ENCODE measurements at regions not wholly inside any gene's neighbourhood (a gene's known extent, or its start where the extent isn't known, plus 50 kb on each side); places are given as distances from the start of the nearest gene placed in this dataset.

DNA sequence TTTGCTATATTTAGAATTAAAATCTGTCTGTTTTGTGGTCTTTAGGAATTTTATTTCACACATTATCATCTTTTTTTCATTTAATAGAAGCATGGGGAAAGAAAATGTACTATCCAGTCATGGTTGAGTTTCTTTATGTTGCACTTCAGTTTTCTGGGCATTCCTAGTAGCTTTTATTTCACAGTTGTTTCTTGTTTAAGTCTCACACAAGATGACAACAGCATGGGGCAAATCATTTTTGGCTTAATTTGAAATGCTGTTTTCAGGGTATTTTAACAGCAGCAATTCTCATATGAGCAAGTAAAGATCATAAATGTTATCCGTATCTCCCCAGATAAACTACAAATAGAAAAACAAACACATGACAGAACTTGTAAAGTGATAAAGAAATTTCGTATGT is 1600.2 kb downstream of the PCDH9 start:
- Histone ChIP-seq H3K27me3 (replicated peaks; ENCODE audit: control insufficient read depth, insufficient read depth, low read length, poor library complexity, severe bottlenecking) (no peaks in the 10 kb centered on the region), H3K36me3 (ENCODE audit: control insufficient read depth, insufficient read depth, low read length) (no peaks in the 10 kb centered on the region), H3K9me3 (ENCODE audit: control insufficient read depth, low read length) (no peaks in the 10 kb centered on the region), H3K4me3 (ENCODE audit: insufficient read depth, low read depth, low read length, poor library complexity, severe bottlenecking) (no peak overlapping the region), H3K4me1 (ENCODE audit: control insufficient read depth, insufficient read depth, low read length, poor library complexity, severe bottlenecking) (no peaks in the 10 kb centered on the region), H3K27ac (ENCODE audit: insufficient read depth, low read length, poor library complexity, severe bottlenecking) (no peak overlapping the region)
- no peak for DNase-seq

DNA sequence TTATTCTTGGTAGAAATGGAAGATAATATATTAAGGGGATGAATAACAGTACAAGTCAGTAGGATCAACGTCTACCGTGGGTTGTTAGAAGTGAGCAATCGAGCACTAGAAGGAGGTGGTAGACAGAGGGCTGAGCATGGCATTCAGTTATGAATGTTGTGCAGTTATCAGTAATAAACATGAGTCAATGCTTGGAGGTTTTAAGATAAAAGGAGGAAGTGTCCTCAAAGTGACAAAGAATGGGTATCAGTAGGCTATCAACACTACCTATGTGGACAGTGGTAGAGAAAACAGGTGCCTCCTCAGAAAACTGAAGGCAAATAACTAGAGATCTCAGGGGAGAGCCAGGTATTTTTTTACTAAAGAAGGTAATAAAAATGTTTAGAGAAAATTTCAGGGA is 1607.0 kb downstream of the PCDH9 start:
- Histone ChIP-seq H3K4me3 (ENCODE audit: insufficient read depth, low read depth, low read length, poor library complexity, severe bottlenecking) (no peak overlapping the region), H3K27ac (ENCODE audit: insufficient read depth, low read length, poor library complexity, severe bottlenecking) (no peak overlapping the region), H3K27me3 (replicated peaks; ENCODE audit: control insufficient read depth, insufficient read depth, low read length, poor library complexity, severe bottlenecking) (no peaks in the 10 kb centered on the region), H3K9me3 (ENCODE audit: control insufficient read depth, low read length) (no peaks in the 10 kb centered on the region), H3K4me1 (ENCODE audit: control insufficient read depth, insufficient read depth, low read length, poor library complexity, severe bottlenecking) (no peaks in the 10 kb centered on the region), H3K36me3 (ENCODE audit: control insufficient read depth, insufficient read depth, low read length) (no peaks in the 10 kb centered on the region)
- no peak for DNase-seq

DNA sequence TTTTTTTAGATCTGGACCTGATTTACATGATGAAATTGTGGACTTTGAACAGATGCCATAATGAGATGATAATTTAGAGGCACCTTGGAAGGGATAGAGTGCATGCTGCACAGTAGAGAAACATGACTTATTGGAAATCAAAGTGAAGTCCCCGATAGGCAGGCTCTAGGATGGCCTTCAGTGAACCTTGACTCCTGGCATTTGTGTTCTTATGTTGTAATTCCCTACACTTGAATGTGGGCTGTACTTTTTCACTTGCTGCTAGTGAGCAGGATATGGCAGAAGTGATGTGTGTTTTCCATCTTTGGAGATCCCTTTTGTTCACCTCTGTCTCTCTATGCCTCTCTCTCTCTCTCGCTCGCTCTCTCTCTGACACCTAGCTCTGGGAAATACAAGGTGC is 1614.6 kb downstream of the PCDH9 start:
- Histone ChIP-seq H3K4me3 (ENCODE audit: insufficient read depth, low read depth, low read length, poor library complexity, severe bottlenecking) (no peak overlapping the region), H3K4me1 (ENCODE audit: control insufficient read depth, insufficient read depth, low read length, poor library complexity, severe bottlenecking) (no peaks in the 10 kb centered on the region)

GRCh38 chr13:65613004-65613403 is 1617.1 kb downstream of the PCDH9 start:
- Histone ChIP-seq H3K4me3 (ENCODE audit: insufficient read depth, low read depth, low read length, poor library complexity, severe bottlenecking) (no peak overlapping the region), H3K27ac (ENCODE audit: insufficient read depth, low read length, poor library complexity, severe bottlenecking) (no peak overlapping the region), H3K27me3 (replicated peaks; ENCODE audit: control insufficient read depth, insufficient read depth, low read length, poor library complexity, severe bottlenecking) (no peaks in the 10 kb centered on the region), H3K36me3 (ENCODE audit: control insufficient read depth, insufficient read depth, low read length) (no peaks in the 10 kb centered on the region), H3K4me1 (ENCODE audit: control insufficient read depth, insufficient read depth, low read length, poor library complexity, severe bottlenecking) (no peaks in the 10 kb centered on the region), H3K9me3 (ENCODE audit: control insufficient read depth, low read length) (no peaks in the 10 kb centered on the region)
- no peak for DNase-seq

More for the DNA sequence above, 1614.6 kb downstream of the PCDH9 start:
- DNase-seq, result no peak
- H3K27me3 ChIP-seq (replicated peaks; ENCODE audit: control insufficient read depth, insufficient read depth, low read length, poor library complexity, severe bottlenecking), result no peaks in the 10 kb centered on the region
- no peaks in the 10 kb centered on the region for H3K36me3 ChIP-seq (ENCODE audit: control insufficient read depth, insufficient read depth, low read length)
- no peaks in the 10 kb centered on the region for H3K9me3 ChIP-seq (ENCODE audit: control insufficient read depth, low read length)
- no peak overlapping the region for H3K27ac ChIP-seq (ENCODE audit: insufficient read depth, low read length, poor library complexity, severe bottlenecking)

GRCh38 chr13:65609350-65609749 is 1620.8 kb downstream of the PCDH9 start:
- Histone ChIP-seq H3K4me1 (ENCODE audit: control insufficient read depth, insufficient read depth, low read length, poor library complexity, severe bottlenecking) (no peaks in the 10 kb centered on the region), H3K9me3 (ENCODE audit: control insufficient read depth, low read length) (no peaks in the 10 kb centered on the region), H3K36me3 (ENCODE audit: control insufficient read depth, insufficient read depth, low read length) (no peaks in the 10 kb centered on the region), H3K27me3 (replicated peaks; ENCODE audit: control insufficient read depth, insufficient read depth, low read length, poor library complexity, severe bottlenecking) (no peaks in the 10 kb centered on the region), H3K27ac (ENCODE audit: insufficient read depth, low read length, poor library complexity, severe bottlenecking) (no peak overlapping the region), H3K4me3 (ENCODE audit: insufficient read depth, low read depth, low read length, poor library complexity, severe bottlenecking) (no peak overlapping the region)
- no peak for DNase-seq

- Histone ChIP-seq H3K4me1 (ENCODE audit: control insufficient read depth, insufficient read depth, low read length, poor library complexity, severe bottlenecking) (no peaks in the 10 kb centered on the region), H3K27me3 (replicated peaks; ENCODE audit: control insufficient read depth, insufficient read depth, low read length, poor library complexity, severe bottlenecking) (no peaks in the 10 kb centered on the region), H3K9me3 (ENCODE audit: control insufficient read depth, low read length) (no peaks in the 10 kb centered on the region), H3K4me3 (ENCODE audit: insufficient read depth, low read depth, low read length, poor library complexity, severe bottlenecking) (no peak overlapping the region), H3K27ac (ENCODE audit: insufficient read depth, low read length, poor library complexity, severe bottlenecking) (no peak overlapping the region), H3K36me3 (ENCODE audit: control insufficient read depth, insufficient read depth, low read length) (no peaks in the 10 kb centered on the region)
- DNase-seq, result no peak
Observed at GRCh38 chr13:65606622-65607021, 1623.5 kb downstream of the PCDH9 start.

DNA sequence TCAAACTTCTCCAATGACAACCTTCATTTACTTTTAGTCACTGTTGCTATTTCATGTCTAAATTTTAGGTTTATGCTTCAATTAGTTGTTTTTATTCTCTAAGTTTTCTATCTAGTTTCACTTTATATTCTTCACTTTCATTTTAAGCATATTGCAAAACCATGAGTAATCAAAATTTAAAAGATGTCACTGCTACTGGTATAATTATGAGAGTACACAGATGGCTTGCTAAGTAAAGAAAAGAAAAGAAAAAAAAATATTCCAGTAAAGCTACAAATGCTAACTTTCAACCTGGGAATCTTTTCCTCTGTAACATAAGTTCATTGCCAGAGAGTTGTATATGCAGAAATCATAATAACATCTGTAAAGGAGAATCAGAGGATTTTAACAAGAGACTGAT is 1624.7 kb downstream of the PCDH9 start:
- Histone ChIP-seq H3K27me3 (replicated peaks; ENCODE audit: control insufficient read depth, insufficient read depth, low read length, poor library complexity, severe bottlenecking) (no peaks in the 10 kb centered on the region), H3K9me3 (ENCODE audit: control insufficient read depth, low read length) (no peaks in the 10 kb centered on the region), H3K4me3 (ENCODE audit: insufficient read depth, low read depth, low read length, poor library complexity, severe bottlenecking) (no peak overlapping the region), H3K36me3 (ENCODE audit: control insufficient read depth, insufficient read depth, low read length) (no peaks in the 10 kb centered on the region), H3K27ac (ENCODE audit: insufficient read depth, low read length, poor library complexity, severe bottlenecking) (no peak overlapping the region), H3K4me1 (ENCODE audit: control insufficient read depth, insufficient read depth, low read length, poor library complexity, severe bottlenecking) (no peaks in the 10 kb centered on the region)
- no peak for DNase-seq

- no peaks in the 10 kb centered on the region for H3K4me1 ChIP-seq (ENCODE audit: control insufficient read depth, insufficient read depth, low read length, poor library complexity, severe bottlenecking)
- H3K36me3 ChIP-seq (ENCODE audit: control insufficient read depth, insufficient read depth, low read length), result no peaks in the 10 kb centered on the region
- H3K27me3 ChIP-seq (replicated peaks; ENCODE audit: control insufficient read depth, insufficient read depth, low read length, poor library complexity, severe bottlenecking), result no peaks in the 10 kb centered on the region
- no peak overlapping the region for H3K4me3 ChIP-seq (ENCODE audit: insufficient read depth, low read depth, low read length, poor library complexity, severe bottlenecking)
- H3K27ac ChIP-seq (ENCODE audit: insufficient read depth, low read length, poor library complexity, severe bottlenecking), result no peak overlapping the region
- DNase-seq, result no peak
- no peaks in the 10 kb centered on the region for H3K9me3 ChIP-seq (ENCODE audit: control insufficient read depth, low read length)
Observed at GRCh38 chr13:65603160-65603559, 1627.0 kb downstream of the PCDH9 start.

- no peak overlapping the region for H3K27ac ChIP-seq (ENCODE audit: insufficient read depth, low read length, poor library complexity, severe bottlenecking)
- H3K27me3 ChIP-seq (replicated peaks; ENCODE audit: control insufficient read depth, insufficient read depth, low read length, poor library complexity, severe bottlenecking), result no peaks in the 10 kb centered on the region
- no peaks in the 10 kb centered on the region for H3K4me1 ChIP-seq (ENCODE audit: control insufficient read depth, insufficient read depth, low read length, poor library complexity, severe bottlenecking)
- no peaks in the 10 kb centered on the region for H3K36me3 ChIP-seq (ENCODE audit: control insufficient read depth, insufficient read depth, low read length)
- H3K9me3 ChIP-seq (ENCODE audit: control insufficient read depth, low read length), result no peaks in the 10 kb centered on the region
- no peak overlapping the region for H3K4me3 ChIP-seq (ENCODE audit: insufficient read depth, low read depth, low read length, poor library complexity, severe bottlenecking)
- no peak for DNase-seq
Observed at GRCh38 chr13:65601855-65602254, 1628.3 kb downstream of the PCDH9 start.

DNA sequence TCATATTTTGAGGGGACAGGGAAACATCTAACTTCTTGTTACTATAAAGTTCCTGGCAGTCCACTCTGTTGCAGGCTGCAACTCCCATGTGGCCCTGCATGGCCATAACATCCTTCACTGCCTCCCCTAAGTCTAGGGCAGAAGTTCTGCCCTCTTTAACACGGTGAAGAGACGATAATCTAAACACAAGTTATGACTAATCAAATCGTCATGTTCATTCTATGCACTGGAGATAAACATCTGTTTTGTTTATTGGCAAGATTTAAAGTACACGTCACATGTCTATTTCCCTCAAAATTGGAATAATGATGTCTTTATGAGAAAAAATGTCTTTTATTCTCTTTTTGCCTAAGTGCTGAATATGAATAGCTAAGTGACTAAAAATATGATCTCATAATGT is 1629.4 kb downstream of the PCDH9 start:
- Histone ChIP-seq H3K9me3 (ENCODE audit: control insufficient read depth, low read length) (no peaks in the 10 kb centered on the region), H3K4me1 (ENCODE audit: control insufficient read depth, insufficient read depth, low read length, poor library complexity, severe bottlenecking) (no peaks in the 10 kb centered on the region)
- no peak for DNase-seq

More for the DNA sequence above, 1629.4 kb downstream of the PCDH9 start:
- no peak overlapping the region for H3K27ac ChIP-seq (ENCODE audit: insufficient read depth, low read length, poor library complexity, severe bottlenecking)
- no peak overlapping the region for H3K4me3 ChIP-seq (ENCODE audit: insufficient read depth, low read depth, low read length, poor library complexity, severe bottlenecking)
- H3K27me3 ChIP-seq (replicated peaks; ENCODE audit: control insufficient read depth, insufficient read depth, low read length, poor library complexity, severe bottlenecking), result no peaks in the 10 kb centered on the region
- no peaks in the 10 kb centered on the region for H3K36me3 ChIP-seq (ENCODE audit: control insufficient read depth, insufficient read depth, low read length)

Data from effector memory CD4-positive, alpha-beta T cell (primary cell).